ENCODE measurements at regions not wholly inside any gene's neighbourhood (a gene's known extent, or its start where the extent isn't known, plus 50 kb on each side); places are given as distances from the start of the nearest gene placed in this dataset.

- H3K4me3 ChIP-seq (ENCODE audit: low read length) = no peak overlapping the region
- Mint-ChIP-seq H3K9me3 (peaks cover 2% of the 10 kb centered on the region), H3K4me3 (no peak overlapping the region), H3K4me1 (ENCODE audit: low read depth) (no peaks in the 10 kb centered on the region), H3K27ac (no peak overlapping the region), H3K27me3 (no peaks in the 10 kb centered on the region), H3K36me3 (ENCODE audit: low read depth) (no peaks in the 10 kb centered on the region)
- H3K27me3 ChIP-seq (ENCODE audit: control insufficient read depth in 1 of 2, insufficient read depth in 2 of 2, low read length in 2 of 2) = no peaks in the 10 kb centered on the region
- no peaks in the 10 kb centered on the region for H3K36me3 ChIP-seq (ENCODE audit: insufficient read depth, low read length)
- no peak overlapping the region for H3K27ac ChIP-seq (ENCODE audit: low read depth in 1 of 2, low read length in 2 of 2)
- POLR2A ChIA-PET = no interaction called here
- peaks cover 0 to 3% of the 10 kb centered on the region in 2 experiments for H3K9me3 ChIP-seq (ENCODE audit: control insufficient read depth in 1 of 2, insufficient read depth in 1 of 2, low read length in 2 of 2)
- DNase-seq (no peak), ATAC-seq (ENCODE audit: poor library complexity) (no peak)
- intact Hi-C loops (cut with DNase I, micrococcal nuclease) = no loop called here
- no peaks in the 10 kb centered on the region for H3K4me1 ChIP-seq (ENCODE audit: insufficient read depth, low read length)
- CTCF ChIA-PET = no interaction called here
- TF ChIP-seq CTCF (IDR thresholded peaks at IDR 0.05) = no peak
Observed at GRCh38 chr18:66254121-66254520, 349.8 kb downstream of the CDH19 start.

GRCh38 chr18:66252703-66253102 lies 351.2 kb downstream of the CDH19 start:
- Histone ChIP-seq H3K4me1 (ENCODE audit: insufficient read depth, low read length) (no peaks in the 10 kb centered on the region), H3K27ac (ENCODE audit: low read depth in 1 of 2, low read length in 2 of 2) (no peak overlapping the region), H3K36me3 (ENCODE audit: insufficient read depth, low read length) (no peaks in the 10 kb centered on the region), H3K4me3 (ENCODE audit: low read length) (no peak overlapping the region), H3K27me3 (ENCODE audit: control insufficient read depth in 1 of 2, insufficient read depth in 2 of 2, low read length in 2 of 2) (no peaks in the 10 kb centered on the region), H3K9me3 (ENCODE audit: control insufficient read depth in 1 of 2, insufficient read depth in 1 of 2, low read length in 2 of 2) (peaks cover under 1 to 3% of the 10 kb centered on the region in 2 experiments)
- TF ChIP-seq CTCF (IDR thresholded peaks at IDR 0.05) = no peak
- Mint-ChIP-seq H3K27ac (no peak overlapping the region), H3K9me3 (no peaks in the 10 kb centered on the region), H3K27me3 (no peaks in the 10 kb centered on the region), H3K4me1 (ENCODE audit: low read depth) (no peaks in the 10 kb centered on the region), H3K36me3 (ENCODE audit: low read depth) (no peaks in the 10 kb centered on the region), H3K4me3 (no peak overlapping the region)
- DNase-seq (no peak), ATAC-seq (ENCODE audit: poor library complexity) (no peak)
- intact Hi-C loops (cut with DNase I, micrococcal nuclease) = no loop called here
- POLR2A ChIA-PET = no interaction called here
- CTCF ChIA-PET = no interaction called here

DNA sequence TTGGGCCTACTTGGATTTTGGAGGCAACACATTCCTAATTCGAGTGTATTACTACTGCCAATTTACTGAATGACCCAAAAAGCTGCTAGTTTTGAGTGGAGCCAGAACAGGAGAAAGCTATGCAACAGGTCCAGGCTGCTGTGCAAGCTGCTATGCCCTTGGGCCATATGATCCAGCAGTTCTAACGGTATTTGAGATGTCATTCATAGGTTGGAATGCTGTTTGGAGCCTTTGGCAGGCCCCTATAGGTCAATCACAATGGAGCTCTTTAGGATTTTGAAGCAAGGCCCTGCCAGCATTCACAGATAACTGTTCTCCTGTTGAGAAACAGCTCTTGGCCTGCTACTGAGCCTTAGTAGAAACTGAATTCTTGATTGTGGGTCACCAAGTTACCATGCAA lies 368.7 kb downstream of the CDH19 start:
- Histone ChIP-seq H3K27me3 (ENCODE audit: control insufficient read depth in 1 of 2, insufficient read depth in 2 of 2, low read length in 2 of 2) (no peaks in the 10 kb centered on the region), H3K9me3 (ENCODE audit: control insufficient read depth in 1 of 2, insufficient read depth in 1 of 2, low read length in 2 of 2) (no peaks in the 10 kb centered on the region), H3K4me1 (ENCODE audit: insufficient read depth, low read length) (no peaks in the 10 kb centered on the region), H3K36me3 (ENCODE audit: insufficient read depth, low read length) (no peaks in the 10 kb centered on the region), H3K27ac (ENCODE audit: low read depth in 1 of 2, low read length in 2 of 2) (no peak overlapping the region), H3K4me3 (ENCODE audit: low read length) (no peak overlapping the region)
- no peak overlapping the region for H3K27ac Mint-ChIP-seq
- no peaks in the 10 kb centered on the region for H3K36me3 Mint-ChIP-seq (ENCODE audit: low read depth)
- ChIA-PET CTCF (no interaction called here), POLR2A (no interaction called here)
- ATAC-seq (ENCODE audit: poor library complexity) (no peak), DNase-seq (no peak)
- intact Hi-C loops (cut with DNase I, micrococcal nuclease) = no loop called here
- TF ChIP-seq CTCF (IDR thresholded peaks at IDR 0.05) = no peak
- H3K27me3 Mint-ChIP-seq = no peaks in the 10 kb centered on the region
- H3K9me3 Mint-ChIP-seq = peaks cover 4% of the 10 kb centered on the region
- H3K4me3 Mint-ChIP-seq = no peak overlapping the region
- H3K4me1 Mint-ChIP-seq (ENCODE audit: low read depth) = no peaks in the 10 kb centered on the region
